Prostate gland (tissue), 2 donors: ENCODE measurements at regions not wholly inside any gene's neighbourhood (a gene's known extent, or its start where the extent isn't known, plus 50 kb on each side); places are given as distances from the start of the nearest gene placed in this dataset.

ENCODE experiments used
- POLR2A ChIP-seq: fragments of 450-650 bp; IDR thresholded peaks from one replicate; pipeline ENCODE4 v1.6.1; 2016; ENCODE audit warnings: antibody characterized with exemption, mild to moderate bottlenecking
- POLR2AphosphoS5 ChIP-seq: sonication (generic); formaldehyde crosslinking; IDR thresholded peaks from one replicate; pipeline ENCODE4 v1.6.1; 2017; ENCODE audit warnings: antibody characterized with exemption
- TF ChIP-seq, protein P1 (sequence below), 4 experiments: fragments of 200-600 bp in 2 of 4; fragments of 450-650 bp in 2 of 4; sonication (generic) in 2 of 4; IDR thresholded peaks; 1 replicate in 3 of 4; 2 replicates in 1 of 4; pipeline ENCODE4 v1.5.1; 2016 to 2019; ENCODE audit warnings: antibody characterized with exemption in 4 of 4, mild to moderate bottlenecking in 2 of 4, moderate library complexity in 2 of 4

GRCh38 chr6:94278146-94278545 lies 858.8 kb upstream of the EPHA7 start:
- TF ChIP-seq POLR2AphosphoS5 (no peak), POLR2A (no peak)
- TF ChIP-seq, protein P1, sequence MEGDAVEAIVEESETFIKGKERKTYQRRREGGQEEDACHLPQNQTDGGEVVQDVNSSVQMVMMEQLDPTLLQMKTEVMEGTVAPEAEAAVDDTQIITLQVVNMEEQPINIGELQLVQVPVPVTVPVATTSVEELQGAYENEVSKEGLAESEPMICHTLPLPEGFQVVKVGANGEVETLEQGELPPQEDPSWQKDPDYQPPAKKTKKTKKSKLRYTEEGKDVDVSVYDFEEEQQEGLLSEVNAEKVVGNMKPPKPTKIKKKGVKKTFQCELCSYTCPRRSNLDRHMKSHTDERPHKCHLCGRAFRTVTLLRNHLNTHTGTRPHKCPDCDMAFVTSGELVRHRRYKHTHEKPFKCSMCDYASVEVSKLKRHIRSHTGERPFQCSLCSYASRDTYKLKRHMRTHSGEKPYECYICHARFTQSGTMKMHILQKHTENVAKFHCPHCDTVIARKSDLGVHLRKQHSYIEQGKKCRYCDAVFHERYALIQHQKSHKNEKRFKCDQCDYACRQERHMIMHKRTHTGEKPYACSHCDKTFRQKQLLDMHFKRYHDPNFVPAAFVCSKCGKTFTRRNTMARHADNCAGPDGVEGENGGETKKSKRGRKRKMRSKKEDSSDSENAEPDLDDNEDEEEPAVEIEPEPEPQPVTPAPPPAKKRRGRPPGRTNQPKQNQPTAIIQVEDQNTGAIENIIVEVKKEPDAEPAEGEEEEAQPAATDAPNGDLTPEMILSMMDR (IDR thresholded peaks at IDR 0.05): no peak
